ENCODE measurements at regions not wholly inside any gene's neighbourhood (a gene's known extent, or its start where the extent isn't known, plus 50 kb on each side); places are given as distances from the start of the nearest gene placed in this dataset.

DNA sequence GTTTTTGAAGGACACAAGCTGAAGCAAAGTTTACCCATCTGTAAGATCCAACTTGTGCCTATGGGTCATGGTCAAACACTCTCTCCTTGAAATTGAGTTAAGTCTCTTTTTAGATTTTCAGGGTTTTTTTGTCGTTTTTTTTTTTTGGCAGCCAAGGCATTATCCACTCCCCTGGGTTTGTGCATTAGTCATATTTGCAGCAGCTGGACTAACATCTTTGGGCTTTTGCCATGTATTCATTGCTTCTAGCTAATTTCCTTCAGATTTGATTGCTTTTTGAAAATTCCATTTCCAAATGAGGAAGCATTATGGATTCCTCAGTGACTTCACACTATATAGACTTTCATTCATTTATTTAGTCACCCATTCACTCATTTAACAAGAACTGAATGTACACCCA, 80.3 kb upstream of the SRRM4 start:
- TF ChIP-seq, protein P1, sequence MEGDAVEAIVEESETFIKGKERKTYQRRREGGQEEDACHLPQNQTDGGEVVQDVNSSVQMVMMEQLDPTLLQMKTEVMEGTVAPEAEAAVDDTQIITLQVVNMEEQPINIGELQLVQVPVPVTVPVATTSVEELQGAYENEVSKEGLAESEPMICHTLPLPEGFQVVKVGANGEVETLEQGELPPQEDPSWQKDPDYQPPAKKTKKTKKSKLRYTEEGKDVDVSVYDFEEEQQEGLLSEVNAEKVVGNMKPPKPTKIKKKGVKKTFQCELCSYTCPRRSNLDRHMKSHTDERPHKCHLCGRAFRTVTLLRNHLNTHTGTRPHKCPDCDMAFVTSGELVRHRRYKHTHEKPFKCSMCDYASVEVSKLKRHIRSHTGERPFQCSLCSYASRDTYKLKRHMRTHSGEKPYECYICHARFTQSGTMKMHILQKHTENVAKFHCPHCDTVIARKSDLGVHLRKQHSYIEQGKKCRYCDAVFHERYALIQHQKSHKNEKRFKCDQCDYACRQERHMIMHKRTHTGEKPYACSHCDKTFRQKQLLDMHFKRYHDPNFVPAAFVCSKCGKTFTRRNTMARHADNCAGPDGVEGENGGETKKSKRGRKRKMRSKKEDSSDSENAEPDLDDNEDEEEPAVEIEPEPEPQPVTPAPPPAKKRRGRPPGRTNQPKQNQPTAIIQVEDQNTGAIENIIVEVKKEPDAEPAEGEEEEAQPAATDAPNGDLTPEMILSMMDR (IDR thresholded peaks at IDR 0.05): no peak
- no peak for TF ChIP-seq POLR2A (IDR thresholded peaks at IDR 0.05)

Data from thyroid gland (tissue), 4 donors.